HCT116 (cell line): ENCODE measurements at regions not wholly inside any gene's neighbourhood (a gene's known extent, or its start where the extent isn't known, plus 50 kb on each side); places are given as distances from the start of the nearest gene placed in this dataset.

Experiments
- ATAC-seq: fragments of 200-7000 bp; cut with Tn5 transposase; 2 replicates; pipeline ENCODE4 v1.9.1; 2020; ENCODE audit warnings: mild to moderate bottlenecking, moderate library complexity
- BruUV-seq: library from RNA; stranded (reverse); fragments of 400-500 nt; replicated peaks from 2 replicates; lab custom pipeline; 2021; lab: Mats Ljungman, UMichigan
- CTCF ChIA-PET: fragments of 300-600 bp; sonication (Branson Sonifier 250); formaldehyde crosslinking; loops from one replicate; lab custom pipeline; 2021; ENCODE audit warnings: antibody characterized with exemption; lab: Charles Lee
- POLR2A ChIA-PET: fragments of 300-600, 350-600 bp; sonication (Branson Sonifier 250); formaldehyde crosslinking; loops from one replicate; lab custom pipeline; 2021; ENCODE audit warnings: antibody characterized with exemption; lab: Charles Lee
- RAD21 ChIA-PET, 2 experiments: fragments of 300-600 bp; sonication (Branson Sonifier 250); formaldehyde crosslinking; loops; one replicate each; lab custom pipeline; 2023; ENCODE audit warnings: low total read pairs in 2 of 2; ENCODE audit not compliant: uncharacterized antibody in 2 of 2, unreplicated experiment in 2 of 2, low non-redundant PET in 1 of 2; lab: Charles Lee
- DNase-seq: peaks from one replicate; pipeline ENCODE4 v3.0.0-alpha.2; 2010; ENCODE audit warnings: low read depth, low spot score
- H2AFZ ChIP-seq: fragments of 200-600 bp; shearing (Covaris generic), sonication (generic); 2 replicates; pipeline ENCODE4 v1.6.1; 2017; ENCODE audit warnings: low read depth, mixed run types, mixed read lengths, antibody characterized with exemption, low read length; ENCODE audit not compliant: poor library complexity, severe bottlenecking
- H3K27ac ChIP-seq: 2 replicates; pipeline ENCODE4 v1.5.1; 2012; ENCODE audit warnings: low read depth, low read length
- H3K27me3 ChIP-seq: fragments of 200-600 bp; sonication (generic); 2 replicates; pipeline ENCODE4 v1.6.1; 2016; ENCODE audit warnings: mixed run types, low read length, mixed read lengths; ENCODE audit not compliant: insufficient read depth
- H3K36me3 ChIP-seq, 2 experiments: fragments of 200-500 bp in 1 of 2; fragments of 200-600 bp in 1 of 2; sonication (Bioruptor generic) in 1 of 2; sonication (generic) in 1 of 2; 2 replicates each; pipeline versions ENCODE4 v1.5.1 to v1.6.1; 2014 to 2016; ENCODE audit warnings: low read length in 2 of 2, inconsistent platforms in 1 of 2, mixed read lengths in 1 of 2, mixed run types in 1 of 2; ENCODE audit not compliant: insufficient read depth in 2 of 2, control insufficient read depth in 1 of 2
- H3K4me1 ChIP-seq, 2 experiments: fragments of 200-600 bp in 1 of 2; sonication (generic) in 1 of 2; 2 replicates each; pipeline versions ENCODE4 v1.5.1 to v1.6.1; 2012 to 2017; ENCODE audit warnings: low read length in 2 of 2, inconsistent platforms in 1 of 2, mild to moderate bottlenecking in 1 of 2, mixed read lengths in 1 of 2, mixed run types in 1 of 2, moderate library complexity in 1 of 2; ENCODE audit not compliant: insufficient read depth in 2 of 2, control insufficient read depth in 1 of 2
- H3K4me2 ChIP-seq: fragments of 200-600 bp; sonication (generic); 2 replicates; pipeline ENCODE4 v1.6.1; 2017; ENCODE audit warnings: mixed run types, low read length, mixed read lengths
- H3K4me3 ChIP-seq, 2 experiments: fragments of 200-600 bp in 1 of 2; sonication (generic) in 1 of 2; replicated peaks in 1 of 2; 2 replicates each; pipeline ENCODE4 v1.5.1; 2011 to 2016; ENCODE audit warnings: low read length in 2 of 2, control low read depth in 1 of 2, low read depth in 1 of 2, mild to moderate bottlenecking in 1 of 2, mixed read lengths in 1 of 2, mixed run types in 1 of 2
- H3K79me2 ChIP-seq: fragments of 200-600 bp; sonication (generic); 2 replicates; pipeline ENCODE4 v1.6.1; 2017; ENCODE audit warnings: mild to moderate bottlenecking, mixed run types, low read length, moderate library complexity, mixed read lengths; ENCODE audit not compliant: insufficient read depth
- H3K9ac ChIP-seq: fragments of 200-600 bp; sonication (generic); 2 replicates; pipeline ENCODE4 v1.6.1; 2016; ENCODE audit warnings: low read length, mixed read lengths
- H3K9me2 ChIP-seq: fragments of 200-600 bp; sonication (generic), shearing (Covaris generic); 2 replicates; pipeline ENCODE4 v1.6.1; 2017; ENCODE audit warnings: mixed run types, mild to moderate bottlenecking, moderate library complexity; ENCODE audit not compliant: insufficient read depth
- H3K9me3 ChIP-seq, 2 experiments: fragments of 200-500 bp in 1 of 2; fragments of 200-600 bp in 1 of 2; sonication (Bioruptor generic) in 1 of 2; sonication (generic) in 1 of 2; 2 replicates each; pipeline ENCODE4 v1.6.1; 2014 to 2017; ENCODE audit warnings: low read length in 2 of 2, mixed read lengths in 2 of 2, inconsistent platforms in 1 of 2, low read depth in 1 of 2, mild to moderate bottlenecking in 1 of 2, mixed run types in 1 of 2, moderate library complexity in 1 of 2; ENCODE audit not compliant: control insufficient read depth in 1 of 2, insufficient read depth in 1 of 2
- H4K20me1 ChIP-seq: fragments of 200-600 bp; sonication (generic), shearing (Covaris generic); 2 replicates; pipeline ENCODE4 v1.6.1; 2017; ENCODE audit warnings: mixed run types, mild to moderate bottlenecking, moderate library complexity; ENCODE audit not compliant: insufficient read depth
- CBX3 ChIP-seq: IDR thresholded peaks from 2 replicates; pipeline ENCODE4 v1.6.1; 2012; ENCODE audit warnings: low read depth
- EGR1 ChIP-seq: IDR thresholded peaks from 2 replicates; pipeline ENCODE4 v1.6.1; 2012; ENCODE audit warnings: low read depth
- ELF1 ChIP-seq: IDR thresholded peaks from 2 replicates; pipeline ENCODE4 v1.6.1; 2012; ENCODE audit warnings: low read depth, borderline replicate concordance
- EZH2 ChIP-seq: fragments of 200-600 bp; sonication (generic); IDR thresholded peaks from 2 replicates; pipeline ENCODE4 v1.6.1; 2017; ENCODE audit warnings: antibody characterized with exemption, mixed run types
- EZH2phosphoT487 ChIP-seq: fragments of 200-600 bp; IDR thresholded peaks from 2 replicates; pipeline ENCODE4 v1.6.1; 2018; ENCODE audit warnings: antibody characterized with exemption, borderline replicate concordance
- FOSL1 ChIP-seq: IDR thresholded peaks from 2 replicates; pipeline ENCODE4 v1.6.1; 2012; ENCODE audit warnings: low read depth
- JUND ChIP-seq: IDR thresholded peaks from 2 replicates; pipeline ENCODE4 v1.6.1; 2012
- POLR2A ChIP-seq: IDR thresholded peaks from 2 replicates; pipeline ENCODE4 v1.7.0; 2011; ENCODE audit warnings: borderline replicate concordance; ENCODE audit not compliant: insufficient read depth, insufficient read length; ENCODE audit errors: extremely low read depth
- POLR2AphosphoS5 ChIP-seq: IDR thresholded peaks from 2 replicates; pipeline ENCODE4 v1.6.1; 2011; ENCODE audit warnings: mild to moderate bottlenecking, low read depth, low read length, moderate library complexity
- RAD21 ChIP-seq: IDR thresholded peaks from 2 replicates; pipeline ENCODE4 v1.6.1; 2012; ENCODE audit warnings: low read depth, mild to moderate bottlenecking
- REST ChIP-seq: IDR thresholded peaks from 2 replicates; pipeline ENCODE4 v1.6.1; 2012; ENCODE audit warnings: low read depth
- SIN3A ChIP-seq: IDR thresholded peaks from 2 replicates; pipeline ENCODE4 v1.6.1; 2012; ENCODE audit warnings: low read depth
- SRF ChIP-seq: IDR thresholded peaks from 2 replicates; pipeline ENCODE4 v1.6.1; 2012; ENCODE audit warnings: low read depth
- TCF7L2 ChIP-seq: IDR thresholded peaks from 2 replicates; pipeline ENCODE4 v1.7.0; 2011; ENCODE audit warnings: borderline replicate concordance, inconsistent platforms; ENCODE audit not compliant: insufficient read depth, insufficient read length; ENCODE audit errors: extremely low read depth
- ZBTB33 ChIP-seq: IDR thresholded peaks from 2 replicates; pipeline ENCODE4 v1.6.1; 2011; ENCODE audit warnings: mild to moderate bottlenecking, low read length, moderate library complexity; ENCODE audit not compliant: insufficient replicate concordance; ENCODE audit errors: extremely low read depth
- ZNF274 ChIP-seq: fragments of 200-500 bp; sonication (Bioruptor generic); IDR thresholded peaks from 2 replicates; pipeline ENCODE4 v1.6.1; 2014; ENCODE audit warnings: mild to moderate bottlenecking, low read depth, low read length, inconsistent platforms
- intact Hi-C: fragments of 100-400 bp; cut with micrococcal nuclease; formaldehyde crosslinking; loops from 2 replicates; pipeline ENCODE4 v1.10.0; 2022
- TF ChIP-seq, protein P1 (sequence below): IDR thresholded peaks from 2 replicates; pipeline ENCODE4 v1.6.1; 2012
- TF ChIP-seq, protein P2 (sequence below), 3 experiments: fragments of 200-600 bp in 1 of 3; sonication (generic) in 1 of 3; IDR thresholded peaks in 2 of 3; conservative IDR thresholded peaks in 1 of 3; 2 replicates each; pipeline ENCODE4 v1.5.1; 2012 to 2017; ENCODE audit warnings: low read depth in 2 of 3, low read length in 2 of 3, antibody characterized with exemption in 1 of 3, borderline replicate concordance in 1 of 3, control low read depth in 1 of 3, mild to moderate bottlenecking in 1 of 3, mixed read lengths in 1 of 3, mixed run types in 1 of 3, moderate library complexity in 1 of 3; ENCODE audit not compliant: insufficient read depth in 1 of 3

- intact Hi-C loops, result loop anchor here (1.0 to 10.0 kb wide), 3 partner anchors 195 to 467 kb away; no protein-coding TSS in a partner anchor
- no peak for DNase-seq
- H3K9ac ChIP-seq, result no peak overlapping the region
- peak overlapping the region; percentile 11; the same call in 1 of the 2 replicates for H3K27ac ChIP-seq
- no peak; the same call in 1 of the 2 replicates for ATAC-seq
- H3K4me1 ChIP-seq, result peaks cover 4 to 15% of the 10 kb centered on the region in 2 experiments; a peak in 2 of 4 replicates
- no peaks in the 10 kb centered on the region for H3K79me2 ChIP-seq
- H3K9me3 ChIP-seq, result no peaks in the 10 kb centered on the region
- no peaks in the 10 kb centered on the region for H4K20me1 ChIP-seq
- no peaks in the 10 kb centered on the region for H3K9me2 ChIP-seq
- peak overlapping the region; percentile 97 for H2AFZ ChIP-seq
- ChIA-PET RAD21 (interaction anchor here (1.1 to 1.3 kb wide), 2 partner anchors 244 kb away, joined by 3 to 5 read pairs; no protein-coding TSS in a partner anchor), POLR2A (interaction anchor here (0.6 to 1.4 kb wide), 3 partner anchors 179 to 445 kb away, joined by 3 to 4 read pairs (median 3); partner anchors contain the start of gene NOP56), CTCF (interaction anchor here (0.6 to 2.4 kb wide), 33 partner anchors 9 to 1590 kb away, joined by 3 to 53 read pairs (median 4); no protein-coding TSS in a partner anchor)
- no peaks in the 10 kb centered on the region for H3K27me3 ChIP-seq
- TF ChIP-seq CBX3, result no peak
- TF ChIP-seq, protein P1, sequence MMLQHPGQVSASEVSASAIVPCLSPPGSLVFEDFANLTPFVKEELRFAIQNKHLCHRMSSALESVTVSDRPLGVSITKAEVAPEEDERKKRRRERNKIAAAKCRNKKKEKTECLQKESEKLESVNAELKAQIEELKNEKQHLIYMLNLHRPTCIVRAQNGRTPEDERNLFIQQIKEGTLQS, result no peak
- no peak for TF ChIP-seq EGR1
- TF ChIP-seq REST, result no peak
- TF ChIP-seq EZH2phosphoT487, result no peak
- TF ChIP-seq, protein P2, sequence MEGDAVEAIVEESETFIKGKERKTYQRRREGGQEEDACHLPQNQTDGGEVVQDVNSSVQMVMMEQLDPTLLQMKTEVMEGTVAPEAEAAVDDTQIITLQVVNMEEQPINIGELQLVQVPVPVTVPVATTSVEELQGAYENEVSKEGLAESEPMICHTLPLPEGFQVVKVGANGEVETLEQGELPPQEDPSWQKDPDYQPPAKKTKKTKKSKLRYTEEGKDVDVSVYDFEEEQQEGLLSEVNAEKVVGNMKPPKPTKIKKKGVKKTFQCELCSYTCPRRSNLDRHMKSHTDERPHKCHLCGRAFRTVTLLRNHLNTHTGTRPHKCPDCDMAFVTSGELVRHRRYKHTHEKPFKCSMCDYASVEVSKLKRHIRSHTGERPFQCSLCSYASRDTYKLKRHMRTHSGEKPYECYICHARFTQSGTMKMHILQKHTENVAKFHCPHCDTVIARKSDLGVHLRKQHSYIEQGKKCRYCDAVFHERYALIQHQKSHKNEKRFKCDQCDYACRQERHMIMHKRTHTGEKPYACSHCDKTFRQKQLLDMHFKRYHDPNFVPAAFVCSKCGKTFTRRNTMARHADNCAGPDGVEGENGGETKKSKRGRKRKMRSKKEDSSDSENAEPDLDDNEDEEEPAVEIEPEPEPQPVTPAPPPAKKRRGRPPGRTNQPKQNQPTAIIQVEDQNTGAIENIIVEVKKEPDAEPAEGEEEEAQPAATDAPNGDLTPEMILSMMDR (IDR thresholded peaks at IDR 0.05 in 2 of 3, conservative IDR thresholded peaks at IDR 0.05 in 1 of 3; ENCODE audit: borderline replicate concordance in 1 of 3, insufficient read depth in 1 of 3, low read depth in 2 of 3, low read length in 2 of 3), result no peak
- no peak for TF ChIP-seq POLR2A
- no peak for TF ChIP-seq EZH2
- TF ChIP-seq RAD21, result no peak
- TF ChIP-seq FOSL1, result no peak
- no peak for TF ChIP-seq ZBTB33
- TF ChIP-seq POLR2AphosphoS5, result no peak
- no peak for TF ChIP-seq JUND
- TF ChIP-seq ELF1, result no peak
- TF ChIP-seq SRF, result no peak
- no peak for TF ChIP-seq SIN3A
- no peak for TF ChIP-seq ZNF274
- no peak for TF ChIP-seq TCF7L2
- peak overlapping the region; percentile 84 for H3K4me2 ChIP-seq
- no TSS peak for BruUV-seq
- no peaks in the 10 kb centered on the region for H3K36me3 ChIP-seq
- peak overlapping the region; percentile 20 to 56 for H3K4me3 ChIP-seq
These were observed 88.1 kb upstream of the TGM3 start for GRCh38 chr20:2207770-2208097.
